ENCODE measurements at regions not wholly inside any gene's neighbourhood (a gene's known extent, or its start where the extent isn't known, plus 50 kb on each side); places are given as distances from the start of the nearest gene placed in this dataset.
"Not testable (repeated sequence)": the region's sequence is repeated elsewhere in the genome, so short reads cannot be mapped to it uniquely, and the experiment has no call there.

- Histone ChIP-seq H3F3A (ENCODE audit: insufficient read depth, low read length, poor library complexity, severe bottlenecking) (no peaks in the 10 kb centered on the region), H3K27me3 (ENCODE audit: insufficient read depth, low read depth, low read length) (no peaks in the 10 kb centered on the region), H3K9me3 (ENCODE audit: low read length) (no peaks in the 10 kb centered on the region), H3K4me3 (ENCODE audit: low read length) (no peak overlapping the region), H3K79me2 (replicated peaks; ENCODE audit: insufficient read depth, low read length) (no peaks in the 10 kb centered on the region), H2AFZ (ENCODE audit: low read depth, low read length) (no peak overlapping the region), H3K36me3 (ENCODE audit: insufficient read depth, low read length) (no peaks in the 10 kb centered on the region), H3K9me2 (ENCODE audit: insufficient read depth, low read length) (no peaks in the 10 kb centered on the region), H4K20me1 (ENCODE audit: insufficient read depth) (no peaks in the 10 kb centered on the region), H3K4me2 (ENCODE audit: low read length) (no peak overlapping the region), H3K9ac (ENCODE audit: low read length) (no peak overlapping the region), H3K27ac (ENCODE audit: low read length) (no peak overlapping the region)
- TF ChIP-seq POLR2AphosphoS5 (IDR thresholded peaks at IDR 0.05) = no peak
- no peak for TF ChIP-seq CTCF (IDR thresholded peaks at IDR 0.05; ENCODE audit: poor library complexity, severe bottlenecking)
- TF ChIP-seq MXI1 (conservative IDR thresholded peaks at IDR 0.05; ENCODE audit: poor library complexity, severe bottlenecking) = no peak
- TF ChIP-seq SMC3 (conservative IDR thresholded peaks at IDR 0.05; ENCODE audit: poor library complexity) = no peak
- no peak for TF ChIP-seq EZH2 (IDR thresholded peaks at IDR 0.05; ENCODE audit: borderline replicate concordance, insufficient read depth, low read length, poor library complexity, severe bottlenecking)
- TF ChIP-seq REST (IDR thresholded peaks at IDR 0.05; ENCODE audit: borderline replicate concordance) = no peak
- TF ChIP-seq RAD21 (conservative IDR thresholded peaks at IDR 0.05) = no peak
- no peak for TF ChIP-seq TAF1 (IDR thresholded peaks at IDR 0.05; ENCODE audit: low read depth)
- TF ChIP-seq EP300 (conservative IDR thresholded peaks at IDR 0.05; ENCODE audit: poor library complexity, severe bottlenecking) = no peak
Measured at GRCh38 chr10:55793024-55793423, 568.0 kb downstream of the ZWINT start.

- H2AFZ ChIP-seq (ENCODE audit: low read depth, low read length) = not testable (repeated sequence)
Measured at GRCh38 chr10:55790276-55790675, 570.8 kb downstream of the ZWINT start.

GRCh38 chr10:55786461-55787050 lies 574.5 kb downstream of the ZWINT start:
- Histone ChIP-seq H3K27ac (ENCODE audit: low read length) (no peak overlapping the region), H3K9me3 (ENCODE audit: low read length) (no peaks in the 10 kb centered on the region), H2AFZ (ENCODE audit: low read depth, low read length) (no peak overlapping the region), H3K9me2 (ENCODE audit: insufficient read depth, low read length) (no peaks in the 10 kb centered on the region), H3K4me3 (ENCODE audit: low read length) (no peak overlapping the region), H3F3A (ENCODE audit: insufficient read depth, low read length, poor library complexity, severe bottlenecking) (no peaks in the 10 kb centered on the region), H3K4me2 (ENCODE audit: low read length) (no peak overlapping the region), H3K27me3 (ENCODE audit: insufficient read depth, low read depth, low read length) (no peaks in the 10 kb centered on the region), H3K9ac (ENCODE audit: low read length) (no peak overlapping the region), H4K20me1 (ENCODE audit: insufficient read depth) (no peaks in the 10 kb centered on the region), H3K36me3 (ENCODE audit: insufficient read depth, low read length) (no peaks in the 10 kb centered on the region), H3K79me2 (replicated peaks; ENCODE audit: insufficient read depth, low read length) (no peaks in the 10 kb centered on the region)
- TF ChIP-seq SMC3 (conservative IDR thresholded peaks at IDR 0.05; ENCODE audit: poor library complexity) (no peak), EZH2 (IDR thresholded peaks at IDR 0.05; ENCODE audit: borderline replicate concordance, insufficient read depth, low read length, poor library complexity, severe bottlenecking) (no peak), EP300 (conservative IDR thresholded peaks at IDR 0.05; ENCODE audit: poor library complexity, severe bottlenecking) (no peak), CTCF (IDR thresholded peaks at IDR 0.05; ENCODE audit: poor library complexity, severe bottlenecking) (no peak), TAF1 (IDR thresholded peaks at IDR 0.05; ENCODE audit: low read depth) (no peak), RAD21 (conservative IDR thresholded peaks at IDR 0.05) (no peak), POLR2AphosphoS5 (IDR thresholded peaks at IDR 0.05) (no peak), MXI1 (conservative IDR thresholded peaks at IDR 0.05; ENCODE audit: poor library complexity, severe bottlenecking) (no peak), REST (IDR thresholded peaks at IDR 0.05; ENCODE audit: borderline replicate concordance) (no peak)

More at GRCh38 chr10:55790276-55790675, 570.8 kb downstream of the ZWINT start:
- not testable (repeated sequence) for H3K4me3 ChIP-seq (ENCODE audit: low read length); H3K27me3 ChIP-seq (ENCODE audit: insufficient read depth, low read depth, low read length); H3K36me3 ChIP-seq (ENCODE audit: insufficient read depth, low read length); H3K4me2 ChIP-seq (ENCODE audit: low read length); H3K79me2 ChIP-seq (replicated peaks; ENCODE audit: insufficient read depth, low read length); H3K27ac ChIP-seq (ENCODE audit: low read length); H3F3A ChIP-seq (ENCODE audit: insufficient read depth, low read length, poor library complexity, severe bottlenecking); H3K9me3 ChIP-seq (ENCODE audit: low read length); H3K9ac ChIP-seq (ENCODE audit: low read length); H3K9me2 ChIP-seq (ENCODE audit: insufficient read depth, low read length); H4K20me1 ChIP-seq (ENCODE audit: insufficient read depth)

All from neural cell (in vitro differentiated cells).